ENCODE measurements at regions not wholly inside any gene's neighbourhood (a gene's known extent, or its start where the extent isn't known, plus 50 kb on each side); places are given as distances from the start of the nearest gene placed in this dataset.

- no peak for TF ChIP-seq CTCF (IDR thresholded peaks at IDR 0.05; ENCODE audit: low read length, missing control alignments)
Measured at GRCh38 chr9:86775718-86776117, 171.6 kb downstream of the GAS1 start.

GRCh38 chr9:86774116-86774515, 173.2 kb downstream of the GAS1 start:
- TF ChIP-seq CTCF (IDR thresholded peaks at IDR 0.05; ENCODE audit: low read length, missing control alignments), result no peak
- no peak overlapping the region for H3K4me3 ChIP-seq (replicated peaks; ENCODE audit: low read depth, low read length)
- no peak for DNase-seq (ENCODE audit: low read depth)

More at GRCh38 chr9:86775718-86776117, 171.6 kb downstream of the GAS1 start:
- no peak for DNase-seq (ENCODE audit: low read depth)
- H3K4me3 ChIP-seq (replicated peaks; ENCODE audit: low read depth, low read length), result no peak overlapping the region

- TF ChIP-seq CTCF (IDR thresholded peaks at IDR 0.05; ENCODE audit: low read length, missing control alignments), result no peak
- no peak overlapping the region for H3K4me3 ChIP-seq (replicated peaks; ENCODE audit: low read depth, low read length)
- no peak for DNase-seq (ENCODE audit: low read depth)
Measured at GRCh38 chr9:86773422-86773945, 173.8 kb downstream of the GAS1 start.

GRCh38 chr9:86772635-86772993, 174.7 kb downstream of the GAS1 start:
- TF ChIP-seq CTCF (IDR thresholded peaks at IDR 0.05; ENCODE audit: low read length, missing control alignments), result no peak
- no peak for DNase-seq (ENCODE audit: low read depth)

GRCh38 chr9:86771941-86772634, 175.2 kb downstream of the GAS1 start:
- TF ChIP-seq CTCF (IDR thresholded peaks at IDR 0.05; ENCODE audit: low read length, missing control alignments), result no peak
- no peak for DNase-seq (ENCODE audit: low read depth)
- no peak overlapping the region for H3K4me3 ChIP-seq (replicated peaks; ENCODE audit: low read depth, low read length)

More at GRCh38 chr9:86772635-86772993, 174.7 kb downstream of the GAS1 start:
- no peak overlapping the region for H3K4me3 ChIP-seq (replicated peaks; ENCODE audit: low read depth, low read length)

GRCh38 chr9:86771420-86771819, 175.9 kb downstream of the GAS1 start:
- TF ChIP-seq CTCF (IDR thresholded peaks at IDR 0.05; ENCODE audit: low read length, missing control alignments), result no peak
- DNase-seq (ENCODE audit: low read depth), result no peak
- H3K4me3 ChIP-seq (replicated peaks; ENCODE audit: low read depth, low read length), result no peak overlapping the region

GRCh38 chr9:86768709-86769108, 178.6 kb downstream of the GAS1 start:
- H3K4me3 ChIP-seq (replicated peaks; ENCODE audit: low read depth, low read length), result no peak overlapping the region
- TF ChIP-seq CTCF (IDR thresholded peaks at IDR 0.05; ENCODE audit: low read length, missing control alignments), result no peak
- no peak for DNase-seq (ENCODE audit: low read depth)

Measured in fibroblast of pulmonary artery (primary cell).